Kidney (tissue), 10 donors: ENCODE measurements at regions not wholly inside any gene's neighbourhood (a gene's known extent, or its start where the extent isn't known, plus 50 kb on each side); places are given as distances from the start of the nearest gene placed in this dataset.
"Not testable (repeated sequence)": the region's sequence is repeated elsewhere in the genome, so short reads cannot be mapped to it uniquely, and the experiment has no call there.

Source experiments
- DNase-seq, 5 donors: peaks; one replicate each; pipeline ENCODE4 v3.0.0-alpha.2; 2013 to 2020
- FAIRE-seq: peaks from 2 replicates; lab custom pipeline; 2012; peaks lifted over from hg19 to GRCh38; lab: Jason Lieb, UNC
- H3K27ac ChIP-seq, 2 donors: one replicate each; pipeline ENCODE4 v1.7.0; 2013; ENCODE audit warnings: low read depth in 2 of 2, low read length in 2 of 2, inconsistent platforms in 1 of 2
- H3K27me3 ChIP-seq: one replicate; pipeline ENCODE4 v1.7.1; 2013; ENCODE audit warnings: low read length, inconsistent platforms; ENCODE audit not compliant: control insufficient read depth, insufficient read depth
- H3K36me3 ChIP-seq, 3 donors: one replicate each; pipeline versions ENCODE4 v1.7.0 to v1.7.1; 2013; ENCODE audit warnings: low read length in 3 of 3, control low read depth in 1 of 3, inconsistent platforms in 1 of 3; ENCODE audit not compliant: insufficient read depth in 3 of 3, control insufficient read depth in 2 of 3
- H3K4me1 ChIP-seq, 3 donors: one replicate each; pipeline versions ENCODE4 v1.7.0 to v1.7.1; 2013; ENCODE audit warnings: low read length in 3 of 3, inconsistent platforms in 1 of 3, low read depth in 1 of 3; ENCODE audit not compliant: control insufficient read depth in 2 of 3, insufficient read depth in 2 of 3
- H3K4me3 ChIP-seq, 3 donors: one replicate each; pipeline versions ENCODE4 v1.7.0 to v1.8.1; 2013; ENCODE audit warnings: low read length in 3 of 3, control low read depth in 1 of 3, inconsistent platforms in 1 of 3
- H3K9ac ChIP-seq, 3 donors: one replicate each; pipeline versions ENCODE4 v1.7.0 to v1.7.1; 2013; ENCODE audit warnings: low read length in 3 of 3, control low read depth in 1 of 3, inconsistent platforms in 1 of 3
- H3K9me3 ChIP-seq, 3 donors: one replicate each; pipeline versions ENCODE4 v1.7.0 to v1.7.1; 2013; ENCODE audit warnings: low read length in 3 of 3, control low read depth in 1 of 3, inconsistent platforms in 1 of 3; ENCODE audit not compliant: control insufficient read depth in 2 of 3, insufficient read depth in 1 of 3
- intact Hi-C: fragments of 100-400 bp; cut with DNase I; formaldehyde crosslinking; loops from one replicate; pipeline ENCODE4 v1.11.1; 2022
- donor health status: control.
- donor health status: control.
- donor health status: DM: yes; HTN: yes; CAD: no.
- donor health status: Normal renal cell carcinoma (clear cell type).

DNA sequence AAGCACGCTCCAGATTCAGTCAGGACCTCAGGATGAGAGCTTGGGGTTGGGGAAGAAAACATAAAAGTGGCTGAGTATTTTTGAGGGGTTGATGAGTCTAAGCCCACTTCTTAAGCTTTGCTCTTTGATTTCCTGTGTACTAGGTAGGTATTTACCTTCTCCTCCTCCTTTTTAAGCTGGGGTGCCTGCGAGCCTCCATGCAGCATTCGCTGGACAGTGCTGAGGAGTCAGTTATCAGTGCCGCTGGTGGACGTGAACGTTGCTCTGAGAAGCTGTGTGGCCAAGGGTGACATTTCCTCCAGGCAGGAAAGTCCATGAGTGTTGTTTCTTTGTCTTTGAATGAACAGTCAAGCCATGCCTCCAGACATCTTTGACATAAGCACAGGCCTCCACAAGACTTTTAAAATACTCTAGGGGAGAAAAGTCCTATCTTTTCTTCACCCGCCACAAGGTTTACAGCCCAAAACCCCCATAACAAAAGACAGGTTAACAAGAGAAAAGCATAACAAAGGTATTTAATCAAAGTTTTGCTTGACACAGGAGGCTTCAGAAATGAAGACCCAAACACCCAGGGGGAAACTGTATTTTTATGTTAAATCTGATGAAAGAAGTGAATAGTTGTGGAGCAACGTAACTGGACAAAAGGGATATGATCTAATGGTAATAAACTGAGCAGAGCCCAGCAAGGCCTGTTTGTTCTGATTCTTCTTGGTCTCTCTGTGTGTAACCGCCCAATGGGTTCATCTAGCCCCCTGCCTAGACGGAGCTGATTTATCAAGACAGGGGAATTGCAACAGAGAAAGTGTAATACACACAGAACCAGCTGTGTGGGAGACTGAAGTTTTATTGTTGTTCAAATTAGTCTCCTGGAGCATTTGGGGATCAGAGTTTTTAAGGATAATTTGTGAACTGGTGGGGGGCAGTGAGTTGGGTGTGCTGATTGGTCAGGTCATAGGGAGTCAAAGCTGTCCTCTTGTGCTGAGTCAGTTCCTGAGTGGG is 217.9 kb downstream of the SPATA31A1 start:
- DNase-seq, H3K4me1 ChIP-seq, FAIRE-seq, H3K9ac ChIP-seq, intact Hi-C loops, H3K9me3 ChIP-seq, H3K27me3 ChIP-seq, H3K36me3 ChIP-seq, H3K4me3 ChIP-seq, H3K27ac ChIP-seq: not testable (repeated sequence)

DNA sequence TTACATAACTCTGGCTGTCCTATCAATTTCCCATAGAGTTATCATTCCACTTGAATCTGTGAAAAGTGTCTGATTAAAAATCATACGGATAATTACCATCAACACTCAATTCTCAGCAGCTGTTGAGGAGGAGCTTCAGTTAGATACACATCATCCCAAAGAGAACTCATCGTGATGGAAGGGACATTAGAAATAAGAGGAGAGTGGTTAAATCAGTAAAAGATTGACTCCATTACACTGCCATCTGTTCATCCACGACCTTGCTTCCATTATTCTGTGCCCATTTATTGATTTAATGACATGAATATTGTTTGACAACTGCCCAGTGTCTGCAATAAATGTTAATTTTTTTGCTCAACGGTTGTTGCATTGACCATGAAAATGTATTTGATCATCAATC is 223.5 kb downstream of the SPATA31A1 start:
- intact Hi-C loops, H3K9ac ChIP-seq, FAIRE-seq, H3K9me3 ChIP-seq, H3K4me1 ChIP-seq, H3K36me3 ChIP-seq, H3K27ac ChIP-seq, H3K4me3 ChIP-seq, H3K27me3 ChIP-seq, DNase-seq: not testable (repeated sequence)

DNA sequence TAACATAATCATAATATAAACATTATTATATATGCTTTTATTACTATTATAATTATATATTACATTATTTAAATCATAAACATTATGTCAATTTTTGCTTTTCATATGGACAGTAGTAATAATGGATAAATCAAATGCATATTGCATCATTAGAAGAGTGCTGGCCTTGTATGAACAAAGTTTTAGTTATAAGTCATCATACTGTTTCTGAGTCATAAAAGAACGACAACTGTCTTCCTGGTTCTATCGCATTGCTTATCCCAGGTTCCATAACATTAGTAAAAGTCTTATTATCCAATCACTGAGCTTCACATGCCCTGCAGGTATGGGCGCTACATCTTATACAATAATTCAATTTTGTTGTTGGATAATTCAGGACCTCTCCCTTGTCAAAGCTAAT is 225.8 kb downstream of the SPATA31A1 start:
- H3K9ac ChIP-seq, H3K4me3 ChIP-seq, FAIRE-seq, H3K9me3 ChIP-seq, H3K27me3 ChIP-seq, H3K27ac ChIP-seq, H3K4me1 ChIP-seq, DNase-seq, H3K36me3 ChIP-seq, intact Hi-C loops: not testable (repeated sequence)

DNA sequence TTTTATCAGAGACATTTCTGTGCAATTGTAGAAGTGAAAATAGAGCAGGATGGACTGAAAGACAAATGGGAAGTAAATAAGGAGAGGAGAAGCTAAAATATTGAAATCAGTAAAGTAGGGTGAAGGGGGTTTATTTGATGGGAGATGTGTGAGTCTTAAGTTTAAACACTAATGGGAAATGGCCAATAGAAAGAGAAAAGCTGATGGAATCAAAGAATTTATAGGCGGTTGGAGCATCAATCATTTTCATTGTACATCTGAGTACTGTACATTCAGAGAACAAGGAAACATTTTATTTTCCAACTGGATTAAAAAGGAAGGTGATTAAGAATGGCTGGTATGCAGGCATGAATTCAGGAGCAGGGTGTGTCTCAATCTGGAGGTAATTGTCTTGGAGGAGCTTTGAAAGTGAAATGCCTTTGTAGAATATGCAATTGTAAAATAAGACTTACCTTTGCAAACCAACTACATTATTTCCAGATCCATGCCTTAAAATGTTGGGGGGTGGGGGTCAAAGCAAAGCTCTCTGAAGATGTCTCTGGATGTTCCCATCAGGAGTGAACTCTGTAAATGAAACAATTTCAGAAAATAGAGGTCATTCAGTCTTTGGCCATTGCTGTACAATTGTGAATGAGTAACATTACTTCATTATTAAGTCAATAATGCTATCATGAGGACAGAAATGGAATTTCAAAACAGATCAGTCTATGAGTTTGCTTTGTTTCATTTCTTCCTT is 227.4 kb downstream of the SPATA31A1 start:
- intact Hi-C loops, H3K4me3 ChIP-seq, H3K9me3 ChIP-seq, FAIRE-seq, H3K4me1 ChIP-seq, H3K9ac ChIP-seq, H3K27ac ChIP-seq, H3K27me3 ChIP-seq, H3K36me3 ChIP-seq, DNase-seq: not testable (repeated sequence)

DNA sequence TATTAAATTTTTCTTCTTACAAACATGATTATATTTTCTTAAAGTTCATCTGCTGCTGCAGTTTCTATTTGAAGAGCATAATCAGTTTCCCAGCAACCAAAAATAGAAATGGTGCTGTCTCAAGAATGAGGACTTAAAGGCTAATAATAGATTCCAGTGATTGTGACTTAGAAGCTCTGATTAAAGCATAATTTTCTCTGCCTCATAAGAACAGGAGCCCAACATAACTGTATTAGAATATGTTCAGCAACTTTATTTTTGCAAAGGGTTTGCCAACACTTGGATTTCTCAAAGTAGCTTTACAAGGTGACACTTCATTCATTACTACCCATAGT is 227.9 kb downstream of the SPATA31A1 start:
- intact Hi-C loops, FAIRE-seq, DNase-seq, H3K27ac ChIP-seq, H3K27me3 ChIP-seq, H3K4me1 ChIP-seq, H3K9ac ChIP-seq, H3K4me3 ChIP-seq, H3K36me3 ChIP-seq, H3K9me3 ChIP-seq: not testable (repeated sequence)

- H3K27ac ChIP-seq, H3K9ac ChIP-seq, H3K9me3 ChIP-seq, H3K36me3 ChIP-seq, H3K27me3 ChIP-seq, H3K4me3 ChIP-seq, intact Hi-C loops, FAIRE-seq, H3K4me1 ChIP-seq: not testable (repeated sequence)
- DNase-seq, result peak in 1 of 5 donors; percentile 54
Observed at GRCh38 chr9:39585233-39585632, 229.8 kb downstream of the SPATA31A1 start.
